ENCODE measurements at regions not wholly inside any gene's neighbourhood (a gene's known extent, or its start where the extent isn't known, plus 50 kb on each side); places are given as distances from the start of the nearest gene placed in this dataset.
"Not testable (repeated sequence)": the region's sequence is repeated elsewhere in the genome, so short reads cannot be mapped to it uniquely, and the experiment has no call there.

DNA sequence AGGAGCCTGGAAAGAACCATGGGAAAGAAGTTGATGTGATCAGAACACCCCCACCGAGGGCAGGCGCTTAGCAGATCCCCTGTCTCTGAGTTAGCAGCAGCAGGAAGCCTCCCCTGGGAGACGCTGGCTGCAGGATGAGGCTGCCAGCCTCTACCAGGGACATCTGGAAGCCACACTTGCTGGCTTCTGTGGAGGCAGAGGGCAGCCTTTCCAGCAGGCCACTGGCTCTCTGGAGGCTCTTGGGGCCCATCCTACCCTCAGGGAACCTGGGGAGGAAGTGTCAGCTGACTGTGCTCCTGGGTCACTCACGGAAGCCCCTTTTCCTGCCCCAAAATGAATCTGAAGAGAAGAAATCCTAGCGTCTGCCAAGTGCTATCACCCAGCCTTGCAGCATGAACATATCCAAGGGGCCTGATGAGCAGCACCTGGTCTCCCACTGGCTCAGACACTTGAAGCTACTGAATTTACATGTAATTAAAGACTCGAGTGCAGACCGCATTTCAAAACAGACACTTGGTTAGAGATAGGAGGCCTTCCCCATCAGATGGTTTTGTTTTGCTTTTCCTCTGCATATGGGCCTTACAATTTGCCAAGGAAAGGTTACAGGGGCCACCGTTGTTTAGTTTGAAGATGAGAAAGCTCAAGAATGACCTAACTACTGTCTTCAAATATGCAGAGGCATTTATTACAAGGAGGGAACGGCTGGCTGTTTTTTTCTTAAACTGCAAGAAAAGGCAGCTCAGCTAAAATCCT is 142.1 kb downstream of the BCL2L11 start:
- TF ChIP-seq EZH2 (IDR thresholded peaks at IDR 0.05; ENCODE audit: insufficient read depth, poor library complexity, severe bottlenecking); EZH2phosphoT487 (IDR thresholded peaks at IDR 0.05; ENCODE audit: insufficient read depth, low read depth): not testable (repeated sequence)

Data from GM23248 (cell line).